Forelimb muscle (tissue), 1 donor: ENCODE measurements at regions not wholly inside any gene's neighbourhood (a gene's known extent, or its start where the extent isn't known, plus 50 kb on each side); places are given as distances from the start of the nearest gene placed in this dataset.
"Not testable (repeated sequence)": the region's sequence is repeated elsewhere in the genome, so short reads cannot be mapped to it uniquely, and the experiment has no call there.

ENCODE experiments used
- DNase-seq: peaks from one replicate; pipeline ENCODE4 v3.0.0-alpha.2; 2013; ENCODE audit warnings: low read depth

- no peak for DNase-seq
These were observed 333.4 kb upstream of the IL12A start for GRCh38 chr3:159655202-159655601.

DNA sequence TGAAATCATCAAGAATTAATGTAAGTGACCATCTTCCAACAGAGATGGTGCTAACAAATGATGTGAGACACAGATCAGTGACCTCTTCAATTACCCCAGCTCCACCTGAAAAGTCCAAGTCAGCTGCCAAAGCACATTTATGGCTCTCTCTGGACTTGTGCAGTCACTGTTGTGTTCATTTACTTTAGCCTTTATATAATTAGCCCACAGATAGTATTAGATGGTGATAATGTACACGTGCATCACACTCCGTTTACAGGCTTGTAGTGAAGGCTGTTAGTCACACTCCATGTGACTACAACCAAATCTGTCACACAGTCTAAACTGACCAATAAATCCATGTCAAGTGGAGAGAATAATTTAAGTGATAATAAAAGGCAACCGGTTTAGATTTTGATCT, 331.5 kb upstream of the IL12A start:
- no peak for DNase-seq

DNA sequence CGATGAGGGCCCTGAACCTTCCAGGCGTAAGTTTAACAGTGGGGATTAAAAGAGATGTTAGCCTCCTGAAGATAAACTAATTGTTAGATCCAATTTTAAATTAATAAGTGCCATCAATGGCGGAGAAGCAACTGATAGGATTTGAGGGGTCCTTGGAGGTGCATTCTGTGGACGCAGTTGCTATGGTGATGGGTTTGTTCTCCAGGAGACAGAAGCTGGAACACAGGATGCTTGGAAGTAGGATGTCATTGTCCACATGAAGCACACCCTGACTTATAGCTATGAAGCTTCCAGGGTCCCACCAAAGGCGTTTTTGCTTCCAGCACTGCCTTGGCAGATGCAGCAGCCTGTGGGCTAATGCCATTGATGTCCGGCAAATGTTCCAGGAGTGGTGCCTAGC, 331.0 kb upstream of the IL12A start:
- no peak for DNase-seq

GRCh38 chr3:159660326-159660725, 328.3 kb upstream of the IL12A start:
- DNase-seq = no peak

- DNase-seq = no peak
These were observed 327.7 kb upstream of the IL12A start for GRCh38 chr3:159660901-159661300.

- DNase-seq = no peak
These were observed 326.1 kb upstream of the IL12A start for GRCh38 chr3:159662549-159662948.

DNA sequence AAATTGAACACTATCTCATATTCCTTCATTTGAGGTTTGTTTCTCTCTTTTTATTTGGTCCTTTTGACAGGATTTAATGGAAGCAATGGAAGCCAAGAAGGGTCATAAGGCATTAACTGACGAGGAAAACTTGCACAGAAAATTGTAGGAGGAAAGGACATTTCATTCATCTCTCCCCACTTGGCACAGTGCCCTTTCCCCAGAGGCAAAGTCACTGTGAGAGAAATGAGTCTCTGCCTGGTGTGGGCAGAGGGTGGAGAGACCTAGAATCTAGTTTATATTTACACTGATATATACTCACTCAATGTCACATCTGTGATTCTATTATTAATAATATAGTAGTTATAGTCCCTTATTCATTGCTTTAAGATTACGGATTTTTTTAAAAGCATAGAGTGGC, 324.6 kb upstream of the IL12A start:
- DNase-seq = no peak

DNA sequence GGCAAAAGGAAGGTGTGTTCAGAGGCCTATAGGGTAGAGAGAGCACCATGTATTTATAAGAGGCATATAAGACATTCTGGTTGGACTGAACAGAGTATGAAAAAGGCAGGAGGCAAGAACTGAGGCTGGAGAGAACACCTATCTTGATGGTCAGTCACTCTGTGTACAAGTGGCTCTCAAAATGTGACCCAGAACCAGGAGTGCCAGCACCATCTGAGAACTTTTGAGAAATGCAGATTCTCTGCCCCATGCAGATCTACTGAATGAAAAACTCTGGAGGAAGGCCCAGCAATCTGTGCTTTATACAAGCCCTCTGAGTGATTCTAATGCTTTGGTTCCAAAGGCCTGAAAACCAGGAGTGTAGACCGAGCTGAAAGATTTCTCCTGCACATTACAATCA, 324.0 kb upstream of the IL12A start:
- DNase-seq = no peak

- DNase-seq = no peak
These were observed 321.4 kb upstream of the IL12A start for GRCh38 chr3:159667261-159667660.

DNA sequence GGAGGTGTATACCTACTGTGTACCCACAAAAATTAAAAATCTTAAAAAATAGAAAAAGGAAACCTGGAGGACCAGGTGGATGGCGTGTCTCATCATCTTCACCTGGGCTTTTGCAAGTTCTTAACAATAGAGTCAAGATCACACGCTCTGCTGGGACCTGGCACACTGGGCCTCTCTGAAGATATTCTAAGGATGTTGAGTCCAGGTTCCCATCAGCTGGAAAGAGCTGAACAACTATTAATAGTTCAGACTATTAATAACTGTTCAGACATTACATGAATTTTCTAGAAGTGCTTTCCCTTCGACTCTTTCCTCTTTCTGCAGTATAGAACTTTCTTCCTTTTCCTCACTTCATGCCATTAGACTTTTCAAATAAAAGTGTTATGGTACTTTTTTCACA, 320.2 kb upstream of the IL12A start:
- no peak for DNase-seq

GRCh38 chr3:159668990-159669476, 319.6 kb upstream of the IL12A start:
- no peak for DNase-seq

GRCh38 chr3:159669766-159670165, 318.9 kb upstream of the IL12A start:
- DNase-seq = no peak

DNA sequence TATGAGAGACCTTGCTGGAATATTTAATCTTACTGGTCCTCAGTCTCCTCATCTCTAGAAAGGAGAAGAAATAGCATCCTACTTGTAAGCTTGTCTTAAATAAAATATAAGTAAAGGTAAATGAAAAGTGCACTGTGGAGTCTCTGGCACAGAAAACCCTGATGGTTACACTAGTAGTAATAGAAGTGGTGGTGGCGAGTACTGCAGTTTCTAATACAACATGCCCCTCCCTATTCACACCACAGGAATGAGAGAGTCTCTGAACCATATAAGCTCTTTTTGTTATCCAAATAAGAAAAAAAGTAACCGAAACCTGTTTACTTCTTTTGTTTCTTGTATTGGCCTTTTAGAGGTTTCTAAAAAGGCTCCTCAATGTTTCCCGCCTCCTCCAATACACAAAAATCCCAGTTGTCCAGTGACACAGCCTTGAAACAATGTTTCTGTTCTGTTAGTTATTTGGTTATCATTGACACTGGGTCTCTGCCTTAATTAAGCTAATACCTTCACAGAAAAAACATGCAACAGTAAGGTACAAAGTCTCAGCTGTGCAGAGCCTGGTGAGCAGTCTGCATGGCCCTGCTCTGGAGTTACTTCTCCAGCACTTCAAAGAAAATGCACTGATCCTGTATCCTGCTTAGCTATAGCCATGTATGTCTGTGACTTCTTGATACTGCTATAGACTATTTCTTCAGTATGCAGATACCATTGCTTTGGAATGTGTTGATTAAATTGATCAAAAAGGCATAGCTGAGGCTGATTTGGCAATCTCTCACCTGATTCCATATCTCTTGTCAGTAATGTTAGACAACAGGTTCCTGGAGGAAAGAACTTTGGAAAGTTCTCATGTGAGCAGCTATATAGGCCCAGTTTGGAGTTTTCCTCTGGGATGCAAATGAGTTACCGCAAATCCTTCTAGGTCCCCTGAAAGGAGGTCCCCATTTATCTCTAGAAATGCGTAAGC, 315.6 kb upstream of the IL12A start:
- no peak for DNase-seq

DNA sequence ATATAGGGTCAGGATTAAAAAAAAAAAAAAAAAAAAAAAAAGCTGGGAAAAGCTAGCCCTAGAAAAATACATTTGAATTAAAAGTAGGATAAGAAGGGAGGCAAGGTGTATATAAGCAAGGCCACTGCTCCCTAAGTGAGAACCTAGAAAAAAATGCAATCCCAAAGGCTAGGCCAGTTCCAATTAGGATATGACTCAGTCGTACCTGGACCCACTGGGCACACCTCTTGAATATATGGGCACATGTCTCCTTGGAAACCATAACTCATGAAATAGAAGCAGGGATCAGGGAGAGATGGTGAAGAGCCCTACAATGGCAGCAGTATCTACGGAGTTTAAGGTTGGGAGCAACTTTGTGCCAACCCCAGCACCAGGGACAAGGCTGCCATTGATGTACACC, 314.1 kb upstream of the IL12A start:
- DNase-seq = no peak

DNA sequence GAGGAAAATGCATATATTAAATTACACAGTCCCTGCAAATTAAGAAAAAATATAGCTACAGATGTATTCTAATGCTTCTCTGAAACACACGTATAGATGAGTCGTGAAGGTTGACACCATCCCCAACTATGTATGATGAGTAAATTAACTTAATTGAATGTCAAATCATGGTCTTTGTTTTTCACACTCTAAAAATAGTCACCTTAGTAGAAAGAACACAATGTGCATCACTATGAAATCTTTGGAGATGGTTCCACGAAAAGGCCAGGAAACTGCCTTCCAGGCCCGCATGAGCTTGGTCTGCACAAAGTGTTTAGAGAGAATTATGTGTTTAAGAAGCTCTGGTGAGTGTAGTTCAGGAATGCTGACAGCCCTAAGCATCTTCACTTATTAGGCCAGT, 313.4 kb upstream of the IL12A start:
- DNase-seq = no peak

DNA sequence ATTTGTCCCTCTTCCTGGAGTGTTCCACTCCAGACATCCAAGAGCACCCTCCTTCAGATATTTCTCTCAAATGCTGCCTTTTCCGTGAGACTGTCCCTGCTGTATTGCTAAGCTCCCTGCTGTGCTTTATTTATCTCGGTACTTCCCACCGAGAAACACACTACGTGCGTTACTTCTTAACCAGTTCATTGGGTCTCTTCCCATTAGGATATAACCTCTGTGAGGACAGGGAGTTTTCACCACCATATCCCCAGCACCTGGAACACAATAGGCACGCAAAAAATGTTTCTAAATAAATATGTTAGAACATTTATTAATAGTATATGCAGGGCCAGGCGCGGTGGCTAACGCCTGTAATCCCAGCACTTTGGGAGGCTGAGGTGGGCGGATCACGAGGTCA, 308.7 kb upstream of the IL12A start:
- DNase-seq = no peak

DNA sequence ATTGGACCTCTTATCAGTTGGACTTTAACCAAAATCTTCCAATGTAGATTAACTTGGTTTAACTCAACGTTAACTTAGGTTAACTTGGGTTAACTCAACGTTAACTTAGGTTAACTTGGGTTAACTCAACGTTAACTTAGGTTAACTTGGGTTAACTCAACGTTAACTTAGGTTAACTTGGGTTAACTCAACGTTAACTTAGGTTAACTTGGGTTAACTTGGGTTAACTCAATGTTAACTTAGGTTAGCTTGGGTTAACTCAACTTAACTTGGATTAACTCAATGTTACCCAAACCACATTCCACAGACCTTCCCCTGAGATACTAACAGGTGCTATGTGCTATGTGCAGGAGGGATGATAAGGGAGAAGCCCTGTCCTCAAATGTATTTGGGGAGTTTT, 306.9 kb upstream of the IL12A start:
- DNase-seq = not testable (repeated sequence)

DNA sequence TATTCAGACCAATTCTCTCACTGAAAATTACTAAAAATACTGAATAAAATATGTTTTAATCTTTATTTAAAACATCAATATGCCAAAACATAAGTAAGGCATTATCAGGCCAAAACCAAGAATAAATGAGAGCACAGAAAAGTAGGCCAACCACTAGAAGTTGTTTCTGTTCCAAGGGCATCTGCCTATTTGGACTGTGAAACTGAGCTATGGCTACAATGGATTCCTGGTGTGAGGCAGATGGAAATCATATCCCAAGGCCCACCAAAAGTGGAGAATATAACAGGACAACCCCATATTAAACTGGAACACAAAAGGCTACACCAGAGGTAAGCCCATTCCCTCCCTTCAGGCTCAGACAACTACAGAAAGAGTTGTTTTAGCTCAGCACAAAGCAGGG, 302.8 kb upstream of the IL12A start:
- DNase-seq = no peak

- DNase-seq = no peak
These were observed 295.4 kb upstream of the IL12A start for GRCh38 chr3:159693226-159693625.

DNA sequence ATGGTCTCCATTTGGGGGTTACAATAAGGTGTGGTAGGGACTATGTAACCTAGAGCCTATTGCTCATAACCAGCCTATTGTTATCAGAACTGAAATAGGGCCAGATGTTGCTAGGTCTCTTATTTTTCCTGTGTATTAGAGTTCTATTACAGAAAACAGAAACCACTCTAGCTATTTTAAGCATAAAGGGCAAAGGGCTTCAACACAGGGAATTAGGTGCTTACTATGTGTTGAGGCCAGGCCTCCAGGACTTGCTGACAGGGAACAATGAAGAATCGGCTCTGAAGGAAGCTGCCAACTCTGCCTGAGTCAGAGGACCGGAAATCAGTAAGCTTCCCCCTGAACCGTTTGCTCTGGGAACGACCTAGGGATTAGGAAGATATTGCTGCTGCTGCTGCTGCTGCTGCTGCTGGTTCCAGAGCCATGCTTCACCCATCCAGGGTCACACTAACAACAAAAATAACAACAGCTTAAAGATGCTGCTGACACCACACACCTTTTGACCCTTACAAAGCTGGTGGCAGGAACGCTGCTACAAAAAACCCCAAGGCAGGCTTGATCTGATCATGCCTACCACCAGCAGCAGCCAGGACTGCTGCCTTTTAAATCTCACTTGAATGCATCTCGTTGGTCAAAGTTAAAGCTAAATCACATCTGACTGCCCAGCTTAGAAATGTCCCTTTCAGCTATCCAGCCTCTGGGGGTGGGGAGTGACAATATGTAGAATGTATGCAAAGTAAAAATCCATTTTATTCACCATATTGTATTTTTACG, 276.9 kb upstream of the IL12A start:
- peak; percentile 4 for DNase-seq

- no peak for DNase-seq
These were observed 267.3 kb upstream of the IL12A start for GRCh38 chr3:159721324-159721723.

- DNase-seq = no peak
These were observed 265.3 kb upstream of the IL12A start for GRCh38 chr3:159723295-159723694.

GRCh38 chr3:159724627-159725026, 264.0 kb upstream of the IL12A start:
- DNase-seq = no peak
